Activated naive CD4-positive, alpha-beta T cell (primary cell): ENCODE measurements at regions not wholly inside any gene's neighbourhood (a gene's known extent, or its start where the extent isn't known, plus 50 kb on each side); places are given as distances from the start of the nearest gene placed in this dataset.
"Not testable (repeated sequence)": the region's sequence is repeated elsewhere in the genome, so short reads cannot be mapped to it uniquely, and the experiment has no call there.

Experiments
- DNase-seq, 4 experiments: peaks; one replicate each; lab custom pipeline; 2025; lab: John Stamatoyannopoulos, UW

GRCh38 chr19:28437390-28438346 is 775.3 kb downstream of the UQCRFS1 start:
- DNase-seq = no peak

GRCh38 chr19:28436320-28436719 is 776.6 kb downstream of the UQCRFS1 start:
- DNase-seq = no peak

GRCh38 chr19:28435551-28436271 is 777.2 kb downstream of the UQCRFS1 start:
- DNase-seq = no peak

- not testable (repeated sequence) for DNase-seq
Measured at GRCh38 chr19:28434794-28435193, 778.2 kb downstream of the UQCRFS1 start.

- DNase-seq = not testable (repeated sequence)
Measured at GRCh38 chr19:28434365-28434764, 778.6 kb downstream of the UQCRFS1 start.

- not testable (repeated sequence) for DNase-seq
Measured at GRCh38 chr19:28433166-28433565, 779.8 kb downstream of the UQCRFS1 start.

- no peak for DNase-seq
Measured at GRCh38 chr19:28430214-28430613, 782.7 kb downstream of the UQCRFS1 start.

GRCh38 chr19:28429356-28429755 is 783.6 kb downstream of the UQCRFS1 start:
- no peak for DNase-seq

- DNase-seq = no peak
Measured at GRCh38 chr19:28428663-28429348, 784.1 kb downstream of the UQCRFS1 start.

GRCh38 chr19:28427376-28428083 is 785.4 kb downstream of the UQCRFS1 start:
- no peak for DNase-seq

- DNase-seq = no peak
Measured at GRCh38 chr19:28426730-28427225, 786.2 kb downstream of the UQCRFS1 start.

GRCh38 chr19:28426110-28426729 is 786.7 kb downstream of the UQCRFS1 start:
- no peak for DNase-seq

- no peak for DNase-seq
Measured at GRCh38 chr19:28425046-28425931, 787.7 kb downstream of the UQCRFS1 start.

GRCh38 chr19:28424662-28425045 is 788.3 kb downstream of the UQCRFS1 start:
- DNase-seq = no peak

GRCh38 chr19:28424077-28424476 is 788.9 kb downstream of the UQCRFS1 start:
- DNase-seq = no peak

GRCh38 chr19:28422791-28423650 is 789.9 kb downstream of the UQCRFS1 start:
- DNase-seq = no peak

- no peak for DNase-seq
Measured at GRCh38 chr19:28422046-28422445, 790.9 kb downstream of the UQCRFS1 start.

GRCh38 chr19:28420811-28421550 is 792.0 kb downstream of the UQCRFS1 start:
- no peak for DNase-seq
